IMR-90 (cell line): ENCODE measurements at regions not wholly inside any gene's neighbourhood (a gene's known extent, or its start where the extent isn't known, plus 50 kb on each side); places are given as distances from the start of the nearest gene placed in this dataset.
"Not testable (repeated sequence)": the region's sequence is repeated elsewhere in the genome, so short reads cannot be mapped to it uniquely, and the experiment has no call there.

Experiments
- ATAC-seq: fragments of 200-7000 bp; cut with Tn5 transposase; 2 replicates; pipeline ENCODE4 v1.9.1; 2020; ENCODE audit warnings: low read depth, mild to moderate bottlenecking, moderate library complexity
- BruUV-seq: library from RNA; stranded (reverse); fragments of 400-500 nt; replicated peaks from 2 replicates; lab custom pipeline; 2021; lab: Mats Ljungman, UMichigan
- CTCF ChIA-PET: fragments of 300-600 bp; formaldehyde crosslinking; extraction: SDS; loops from one replicate; lab custom pipeline; 2021; ENCODE audit warnings: antibody characterized with exemption; lab: Yijun Ruan, JAX
- POLR2A ChIA-PET: fragments of 300-600 bp; sonication (Branson Sonifier 250); formaldehyde crosslinking; loops from one replicate; lab custom pipeline; 2022; ENCODE audit warnings: antibody characterized with exemption; ENCODE audit not compliant: unreplicated experiment; lab: Charles Lee
- DNase-seq: peaks from one replicate; pipeline ENCODE4 v3.0.0; 2013
- H2AFZ ChIP-seq: replicated peaks from 2 replicates; pipeline ENCODE3; 2013; ENCODE audit warnings: low read length, mild to moderate bottlenecking; ENCODE audit not compliant: poor library complexity
- H2AK5ac ChIP-seq: 2 replicates; pipeline ENCODE4 v1.6.1; 2013; ENCODE audit warnings: low read depth, low read length, inconsistent platforms
- H2AK9ac ChIP-seq: replicated peaks from 2 replicates; pipeline ENCODE3; 2013; ENCODE audit warnings: mild to moderate bottlenecking, low read depth, low read length, moderate library complexity; ENCODE audit not compliant: poor library complexity
- H2BK120ac ChIP-seq: 2 replicates; pipeline ENCODE4 v1.6.1; 2013; ENCODE audit warnings: low read depth, low read length, inconsistent platforms
- H2BK15ac ChIP-seq: 3 replicates; pipeline ENCODE4 v1.6.1; 2013; ENCODE audit warnings: low read depth, low read length, inconsistent platforms
- H2BK20ac ChIP-seq: 2 replicates; pipeline ENCODE4 v1.6.1; 2013; ENCODE audit warnings: low read depth, mild to moderate bottlenecking, inconsistent platforms, low read length, moderate library complexity
- H2BK5ac ChIP-seq: 2 replicates; pipeline ENCODE4 v1.6.1; 2013; ENCODE audit warnings: mild to moderate bottlenecking, low read depth, low read length, inconsistent platforms; ENCODE audit not compliant: poor library complexity, severe bottlenecking
- H3K14ac ChIP-seq: replicated peaks from 2 replicates; pipeline ENCODE4 v1.6.1; 2013; ENCODE audit warnings: low read depth, low read length, inconsistent platforms
- H3K18ac ChIP-seq: 2 replicates; pipeline ENCODE4 v1.6.1; 2013; ENCODE audit warnings: low read depth, low read length, control low read depth
- H3K23ac ChIP-seq: 2 replicates; pipeline ENCODE4 v1.6.1; 2013; ENCODE audit warnings: low read depth, low read length, inconsistent platforms
- H3K27ac ChIP-seq: 2 replicates; pipeline ENCODE4 v1.5.1; 2013; ENCODE audit warnings: mild to moderate bottlenecking, control low read depth, low read length; ENCODE audit not compliant: insufficient read depth
- H3K27me3 ChIP-seq: 2 replicates; pipeline ENCODE4 v1.6.1; 2013; ENCODE audit warnings: low read length; ENCODE audit not compliant: control insufficient read depth, insufficient read depth
- H3K36me3 ChIP-seq: 2 replicates; pipeline ENCODE4 v1.6.1; 2013; ENCODE audit warnings: low read length, mixed read lengths; ENCODE audit not compliant: control insufficient read depth, insufficient read depth
- H3K4ac ChIP-seq: 2 replicates; pipeline ENCODE4 v1.6.1; 2013; ENCODE audit warnings: low read depth, low read length, inconsistent platforms
- H3K4me1 ChIP-seq: 2 replicates; pipeline ENCODE4 v1.6.1; 2013; ENCODE audit warnings: low read length, mixed read lengths; ENCODE audit not compliant: control insufficient read depth, insufficient read depth
- H3K4me2 ChIP-seq: 2 replicates; pipeline ENCODE4 v1.6.1; 2013; ENCODE audit warnings: low read depth, mild to moderate bottlenecking, control low read depth, low read length, moderate library complexity
- H3K4me3 ChIP-seq: 2 replicates; pipeline ENCODE4 v1.5.1; 2013; ENCODE audit warnings: low read depth, mild to moderate bottlenecking, control low read depth, low read length, moderate library complexity; ENCODE audit not compliant: insufficient read depth
- H3K56ac ChIP-seq: 2 replicates; pipeline ENCODE4 v1.6.1; 2013; ENCODE audit warnings: low read length, inconsistent platforms; ENCODE audit not compliant: insufficient read depth; ENCODE audit errors: extremely low read depth
- H3K79me1 ChIP-seq, 2 experiments: 2 replicates each; pipeline ENCODE4 v1.6.1; 2013; ENCODE audit warnings: low read length in 2 of 2, inconsistent platforms in 1 of 2, low read depth in 1 of 2
- H3K9ac ChIP-seq: 2 replicates; pipeline ENCODE4 v1.6.1; 2013; ENCODE audit warnings: low read depth, low read length, control low read depth
- H3K9me1 ChIP-seq: 2 replicates; pipeline ENCODE4 v1.6.1; 2013; ENCODE audit warnings: low read length, inconsistent platforms; ENCODE audit not compliant: insufficient read depth
- H3K9me3 ChIP-seq: 2 replicates; pipeline ENCODE4 v1.6.1; 2013; ENCODE audit warnings: low read length; ENCODE audit not compliant: control insufficient read depth, insufficient read depth
- H4K20me1 ChIP-seq: 2 replicates; pipeline ENCODE4 v1.6.1; 2013; ENCODE audit warnings: low read length, inconsistent platforms; ENCODE audit not compliant: insufficient read depth
- H4K5ac ChIP-seq: 2 replicates; pipeline ENCODE4 v1.6.1; 2013; ENCODE audit warnings: mild to moderate bottlenecking, low read depth, low read length, control low read depth
- H4K8ac ChIP-seq, 2 experiments: 2 replicates each; pipeline ENCODE4 v1.6.1; 2013; ENCODE audit warnings: low read depth in 2 of 2, low read length in 2 of 2, control low read depth in 1 of 2, inconsistent platforms in 1 of 2
- H4K91ac ChIP-seq: 2 replicates; pipeline ENCODE4 v1.6.1; 2013; ENCODE audit warnings: low read depth, low read length, inconsistent platforms; ENCODE audit not compliant: insufficient read depth
- WGBS, 2 experiments: methylation state at CpG; one replicate each; pipeline versions ENCODE4 v1.1.5 to v1.1.7; 2013; ENCODE audit warnings: missing lambda C conversion rate in 2 of 2; ENCODE audit not compliant: insufficient read length in 1 of 2; ENCODE audit errors: extremely low coverage in 2 of 2; 5-methylcytosine and 5-hydroxymethylcytosine counted together
- dilution Hi-C: fragments of 300-500 bp; cut with HindIII; formaldehyde crosslinking; loops from one replicate; pipeline ENCODE4 v1.14.3; 2018; ENCODE audit warnings: low sequenced_read_pairs; ENCODE audit not compliant: unreplicated experiment
- in situ Hi-C: fragments of 300-500 bp; cut with MboI; formaldehyde crosslinking; loops from 3 replicates; pipeline ENCODE4 v1.14.3; 2019; ENCODE audit warnings: low sequenced_read_pairs, inconsistent platforms, mixed read lengths
- intact Hi-C: fragments of 100-400 bp; cut with micrococcal nuclease; formaldehyde crosslinking; loops from 2 replicates; pipeline ENCODE4 v1.10.0; 2022

GRCh38 chr15:55063970-55064369 lies 132.8 kb downstream of the RSL24D1 start:
- H3K79me1 ChIP-seq, dilution Hi-C loops, ATAC-seq: not testable (repeated sequence)

More at GRCh38 chr15:55063970-55064369, 132.8 kb downstream of the RSL24D1 start:
- intact Hi-C loops, H3K23ac ChIP-seq, H2AK9ac ChIP-seq, DNase-seq, in situ Hi-C loops, H2AFZ ChIP-seq, H3K4me2 ChIP-seq, H3K27ac ChIP-seq, BruUV-seq, H3K9me3 ChIP-seq, H2BK20ac ChIP-seq, H2BK15ac ChIP-seq, H3K56ac ChIP-seq, H4K20me1 ChIP-seq, H3K4me1 ChIP-seq, H4K91ac ChIP-seq, H3K9me1 ChIP-seq, H3K18ac ChIP-seq, CTCF ChIA-PET, H4K8ac ChIP-seq, H2AK5ac ChIP-seq, H3K27me3 ChIP-seq, H4K5ac ChIP-seq, H2BK5ac ChIP-seq, H3K4ac ChIP-seq, H3K14ac ChIP-seq, H2BK120ac ChIP-seq, H3K36me3 ChIP-seq, H3K9ac ChIP-seq, POLR2A ChIA-PET, H3K4me3 ChIP-seq: not testable (repeated sequence)
- WGBS, 2 experiments = no CpG with 5 or more reads among the region's 20 CpGs
